Ammon's horn (tissue), 1 donor: ENCODE measurements at regions not wholly inside any gene's neighbourhood (a gene's known extent, or its start where the extent isn't known, plus 50 kb on each side); places are given as distances from the start of the nearest gene placed in this dataset.
A peak's percentile ranks its signal among the peaks of the same experiment; 100 is the strongest.

ENCODE experiments used
- DNase-seq: peaks from one replicate; pipeline ENCODE4 v3.0.0-alpha.2; 2016; ENCODE audit warnings: low spot score

GRCh38 chr9:85155352-85155751, 485.8 kb downstream of the NTRK2 start:
- no peak for DNase-seq

DNA sequence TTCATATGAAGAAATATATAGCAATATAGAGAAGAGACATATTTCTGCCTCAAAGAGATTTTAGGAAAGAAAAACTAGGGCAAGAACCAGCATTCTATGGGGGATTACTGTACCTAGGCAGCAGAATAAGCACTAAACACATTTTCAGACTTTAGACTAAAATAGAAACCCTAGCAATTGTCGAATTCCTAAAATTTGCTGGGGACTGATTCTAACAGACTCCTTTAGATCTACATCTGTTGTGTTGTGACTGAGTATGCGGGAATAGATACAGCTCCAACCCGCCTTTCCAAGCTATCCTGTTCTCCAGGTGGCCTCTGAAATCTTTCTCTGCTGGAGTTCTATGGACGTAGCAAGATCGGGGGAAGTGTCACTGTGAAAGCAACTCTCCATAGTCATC, 482.2 kb downstream of the NTRK2 start:
- no peak for DNase-seq

- DNase-seq = no peak
These were observed 481.6 kb downstream of the NTRK2 start for GRCh38 chr9:85151162-85151561.

DNA sequence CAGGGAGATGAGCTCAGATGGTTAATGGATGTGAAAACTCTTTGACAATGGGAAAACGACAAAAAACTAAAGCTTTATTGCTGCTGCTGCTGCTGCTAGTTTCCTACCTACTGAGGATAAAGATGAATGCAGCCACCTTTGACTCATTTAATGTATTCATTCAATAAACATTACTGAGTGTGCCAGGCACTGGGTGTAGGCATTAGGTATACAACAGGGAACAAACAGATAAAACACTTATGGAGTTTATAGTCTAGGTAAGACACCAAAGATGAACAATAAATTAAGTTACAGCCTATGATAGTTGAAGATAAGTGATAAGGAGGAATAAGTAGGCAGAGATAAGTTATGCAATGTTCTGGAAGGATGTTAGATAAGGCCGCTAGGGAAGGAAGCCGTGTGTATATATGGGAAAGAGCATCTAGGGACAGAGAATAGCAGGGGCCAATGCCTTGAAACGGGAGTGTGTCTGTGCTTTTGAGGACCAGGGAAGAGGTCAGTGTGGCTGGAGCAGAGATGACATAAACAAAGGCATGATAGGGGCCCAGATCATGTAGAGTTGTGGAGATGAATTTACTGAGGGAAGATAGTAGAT, 477.6 kb downstream of the NTRK2 start:
- no peak for DNase-seq

GRCh38 chr9:85142968-85143367, 473.4 kb downstream of the NTRK2 start:
- peak; percentile 18 for DNase-seq

- DNase-seq = no peak
These were observed 473.0 kb downstream of the NTRK2 start for GRCh38 chr9:85142496-85142911.

DNA sequence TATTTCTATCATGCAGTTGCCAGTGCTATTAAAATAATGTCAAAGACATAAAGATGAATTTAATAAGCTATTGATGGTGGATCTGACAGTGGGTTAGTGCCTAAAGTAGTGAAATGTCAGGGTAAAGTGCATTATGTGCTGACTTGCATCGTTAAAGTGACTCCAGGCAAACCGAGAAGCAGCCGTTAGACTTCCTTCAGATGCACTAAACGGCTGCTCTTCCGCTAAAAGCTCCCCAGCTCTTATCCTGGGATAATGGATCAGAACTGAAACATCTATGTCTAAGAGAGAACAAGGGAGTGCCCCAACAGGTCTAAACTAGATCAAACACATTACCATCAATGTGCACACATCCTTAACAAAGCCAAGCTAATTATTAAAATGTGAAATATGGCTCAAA, 468.2 kb downstream of the NTRK2 start:
- DNase-seq = no peak

GRCh38 chr9:85136987-85137386, 467.5 kb downstream of the NTRK2 start:
- no peak for DNase-seq

- DNase-seq = no peak
These were observed 467.0 kb downstream of the NTRK2 start for GRCh38 chr9:85136507-85136906.

DNA sequence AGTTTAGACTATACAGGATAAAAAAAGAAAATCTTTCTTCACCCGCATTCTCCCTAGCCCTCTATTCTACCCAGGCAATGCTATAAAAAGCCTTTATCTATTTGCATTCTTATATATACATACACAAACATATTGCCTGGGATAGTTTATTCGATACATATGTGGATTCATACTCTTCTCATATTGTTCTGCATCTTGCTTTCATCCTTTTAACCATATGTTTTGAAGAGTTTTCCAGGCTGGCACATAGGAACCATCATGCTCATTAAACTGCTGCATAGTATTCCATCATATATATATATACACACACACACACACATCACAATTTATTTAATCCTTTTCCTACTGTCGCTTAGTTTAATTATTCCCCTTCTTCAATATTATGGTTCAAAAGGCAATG, 461.2 kb downstream of the NTRK2 start:
- no peak for DNase-seq

- DNase-seq = no peak
These were observed 460.7 kb downstream of the NTRK2 start for GRCh38 chr9:85130260-85130659.

DNA sequence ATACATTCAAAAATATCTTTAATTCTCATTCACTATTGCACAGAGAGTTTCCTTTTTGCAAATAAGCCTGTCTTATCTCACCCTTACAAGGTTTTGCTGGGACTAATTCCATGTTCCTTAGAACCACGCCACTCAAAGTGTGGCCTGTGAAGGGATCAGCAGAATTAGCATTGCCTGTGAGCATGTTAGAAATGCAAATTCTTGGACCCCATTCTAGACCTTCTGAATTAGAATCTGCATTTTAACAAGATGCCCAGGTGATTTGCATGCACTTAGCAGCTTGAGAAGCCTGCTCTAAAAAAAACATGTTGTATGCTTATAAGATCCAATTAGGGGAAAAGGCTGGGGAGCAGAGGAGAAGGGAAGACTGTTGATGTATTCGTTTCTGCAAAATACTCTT, 460.0 kb downstream of the NTRK2 start:
- DNase-seq = no peak

GRCh38 chr9:85118990-85119755, 449.6 kb downstream of the NTRK2 start:
- DNase-seq = no peak

DNA sequence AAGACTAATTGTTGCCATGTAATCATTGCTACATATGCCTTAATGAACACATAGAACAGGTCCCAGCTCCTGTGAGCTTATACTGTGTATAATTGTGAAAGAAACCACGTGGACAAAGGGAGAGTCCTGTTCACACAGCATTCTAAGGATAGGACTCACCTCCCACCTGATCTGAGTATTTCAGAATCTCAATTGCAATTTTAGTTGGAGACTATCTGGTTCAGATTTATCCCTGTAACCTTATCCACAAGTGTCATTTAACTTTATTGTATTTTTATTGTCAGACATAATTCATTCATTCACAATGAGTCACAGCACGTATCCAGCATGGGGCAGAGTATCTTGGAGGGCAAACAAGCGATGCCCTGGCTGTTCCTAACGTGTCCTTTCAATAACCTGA, 448.3 kb downstream of the NTRK2 start:
- no peak for DNase-seq

DNA sequence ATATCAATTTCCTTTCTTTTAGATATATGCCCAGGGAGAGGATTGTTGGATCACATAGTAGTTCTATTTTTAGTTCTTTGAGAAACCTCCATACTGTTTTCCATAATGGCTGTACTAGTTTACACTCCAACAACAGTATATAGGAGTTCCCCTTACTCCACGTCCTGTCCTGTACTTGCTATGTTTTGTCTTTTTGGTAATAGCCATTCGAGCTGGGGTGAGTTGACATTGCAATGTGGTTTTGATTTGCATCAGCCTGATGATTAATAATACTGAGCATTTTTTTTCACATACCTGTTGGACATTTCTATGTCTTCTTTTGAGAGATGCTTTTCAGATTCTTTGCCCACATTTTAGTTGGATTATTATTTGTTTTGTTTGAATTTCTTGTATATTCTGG, 445.9 kb downstream of the NTRK2 start:
- DNase-seq = no peak

DNA sequence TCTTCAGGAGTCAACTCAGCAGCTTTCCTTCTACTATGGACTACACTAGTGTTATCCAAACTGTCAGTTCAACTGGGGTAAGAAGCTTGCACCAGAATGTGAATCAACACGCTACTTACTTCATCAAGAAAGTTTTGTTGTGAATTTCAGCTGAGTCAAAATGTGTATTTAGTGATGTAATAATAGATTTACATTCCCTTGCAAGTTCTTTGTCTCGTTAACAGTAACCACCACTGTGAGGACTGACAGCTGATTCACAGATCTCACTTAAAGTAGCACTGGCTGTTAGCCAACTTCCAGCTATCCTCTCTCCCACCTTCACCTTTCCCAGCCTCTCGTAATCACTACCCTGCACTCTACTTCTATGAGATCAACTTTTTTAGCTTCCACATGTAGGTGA, 445.3 kb downstream of the NTRK2 start:
- no peak for DNase-seq

DNA sequence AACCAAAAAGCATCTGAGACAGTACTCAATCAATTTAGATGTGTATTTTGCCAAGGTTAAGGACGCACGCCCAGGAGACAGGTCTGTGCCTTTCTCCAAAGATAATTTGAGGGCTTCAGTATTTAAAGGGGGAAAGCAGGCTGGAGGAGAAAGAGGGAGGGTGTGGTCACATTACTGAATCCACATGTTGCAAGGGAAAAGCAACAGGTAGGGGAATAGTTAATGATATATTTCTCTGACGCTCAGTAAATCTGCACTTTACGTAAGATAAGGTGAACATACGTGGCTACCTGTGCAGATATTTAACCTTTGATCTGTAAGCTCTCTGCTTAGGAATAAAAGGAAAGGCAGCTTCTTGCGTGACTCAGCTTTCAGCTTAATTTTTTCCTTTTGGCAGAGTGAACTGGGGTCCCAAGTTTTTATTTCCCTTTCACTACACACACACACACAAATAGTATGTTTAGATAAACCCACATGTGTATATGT, 443.4 kb downstream of the NTRK2 start:
- DNase-seq = no peak

- no peak for DNase-seq
These were observed 442.9 kb downstream of the NTRK2 start for GRCh38 chr9:85112391-85112790.

DNA sequence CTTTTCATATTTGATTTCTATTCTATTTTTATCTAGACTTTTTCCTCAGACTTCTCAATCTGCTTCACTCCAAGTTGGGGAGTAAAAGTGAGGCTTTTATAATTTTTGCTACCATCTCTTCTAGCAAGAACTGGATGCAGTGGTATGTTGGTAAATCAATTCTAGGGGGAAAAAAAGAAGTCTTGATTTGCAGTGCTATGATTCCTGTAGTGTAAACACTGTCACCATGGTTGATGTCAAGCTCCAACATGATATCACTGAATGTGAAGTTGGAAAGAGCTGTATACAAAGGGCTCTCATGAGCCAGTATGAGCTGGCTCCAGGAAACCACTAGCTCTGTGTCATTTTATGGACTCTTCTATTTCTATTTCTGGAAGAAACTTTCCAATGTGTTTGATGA, 439.2 kb downstream of the NTRK2 start:
- DNase-seq = no peak

DNA sequence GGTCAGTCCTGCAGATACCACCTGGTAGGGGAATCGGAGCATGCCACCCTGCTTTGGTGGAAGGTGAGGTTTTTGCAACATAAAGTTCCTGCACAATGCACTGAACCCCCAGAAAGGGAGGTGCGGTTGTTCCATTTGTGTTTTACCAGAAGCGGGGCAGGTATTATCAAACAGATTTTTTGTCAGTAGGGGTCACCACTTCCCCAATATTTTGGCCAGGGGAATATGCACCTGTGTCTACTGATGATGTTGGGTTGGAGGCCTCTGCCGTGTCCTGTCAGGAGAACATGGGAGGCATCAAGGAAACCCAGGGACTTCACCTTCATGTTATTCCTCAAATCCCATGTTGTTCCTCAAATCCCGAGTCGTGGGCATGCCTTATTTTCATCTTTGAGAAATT, 438.7 kb downstream of the NTRK2 start:
- DNase-seq = no peak

DNA sequence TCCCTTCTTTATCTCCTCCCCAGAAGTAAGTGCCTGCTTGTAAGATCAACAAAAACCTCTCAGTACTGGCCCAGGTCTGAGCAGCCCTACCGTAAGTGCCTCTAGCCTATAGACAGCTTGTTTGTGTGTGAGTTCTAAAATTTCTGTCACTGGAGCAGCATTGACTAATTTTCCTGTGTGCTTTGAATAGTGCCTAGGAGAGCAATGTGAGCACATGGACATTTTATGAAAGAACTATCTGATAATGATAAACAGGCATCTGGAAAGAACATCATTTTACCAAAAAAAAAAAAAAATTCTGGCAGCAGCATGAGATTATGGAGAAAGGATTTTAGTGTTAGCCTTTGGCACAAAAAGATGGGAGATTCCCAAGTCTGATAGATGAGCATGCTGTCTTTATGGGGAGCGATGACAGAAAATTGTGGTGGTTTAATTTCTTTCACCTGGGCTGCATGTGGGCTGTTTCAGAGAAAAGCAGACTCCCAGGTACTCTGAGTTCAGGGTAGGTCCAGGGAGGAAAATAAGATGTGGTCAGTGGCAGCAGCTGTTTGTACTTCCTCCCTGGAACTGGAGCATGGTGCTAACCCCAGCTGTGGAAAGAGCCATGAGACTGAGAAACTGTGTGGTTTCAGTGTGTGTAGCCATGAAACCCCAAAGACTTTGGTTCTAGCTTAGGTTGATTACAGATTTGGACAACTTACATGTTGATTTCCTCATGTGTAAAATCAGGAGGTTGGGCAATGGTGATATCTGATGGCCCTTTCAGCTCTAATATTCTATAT, 419.9 kb downstream of the NTRK2 start:
- DNase-seq = no peak

- DNase-seq = no peak
These were observed 412.4 kb downstream of the NTRK2 start for GRCh38 chr9:85081963-85082362.

- DNase-seq = no peak
These were observed 409.8 kb downstream of the NTRK2 start for GRCh38 chr9:85079349-85079748.
